T-helper 1 cell treated with Interleukin-12 subunit alpha and Interleukin-12 subunit beta and Interleukin-4 antibody, amounts not matched to agents 30 μg/mL and 1 μg/mL, for 36 hours (primary cell): ENCODE measurements at regions not wholly inside any gene's neighbourhood (a gene's known extent, or its start where the extent isn't known, plus 50 kb on each side); places are given as distances from the start of the nearest gene placed in this dataset.

Experiments
- H3K27ac Mint-ChIP-seq: one replicate; pipeline ENCODE4 v1.8.0; 2021; ENCODE audit warnings: mild to moderate bottlenecking, mixed read lengths
- H3K27me3 Mint-ChIP-seq: one replicate; pipeline ENCODE4 v1.8.0; 2021; ENCODE audit warnings: low read depth, mixed read lengths
- H3K36me3 Mint-ChIP-seq: one replicate; pipeline ENCODE4 v1.8.0; 2021; ENCODE audit warnings: low read depth, mixed read lengths
- H3K4me1 Mint-ChIP-seq: one replicate; pipeline ENCODE4 v1.8.0; 2021; ENCODE audit warnings: low read depth, mixed read lengths
- H3K4me3 Mint-ChIP-seq: one replicate; pipeline ENCODE4 v1.8.0; 2021; ENCODE audit warnings: mild to moderate bottlenecking, moderate library complexity, mixed read lengths
- H3K9me3 Mint-ChIP-seq: one replicate; pipeline ENCODE4 v1.8.0; 2021; ENCODE audit warnings: mixed read lengths

DNA sequence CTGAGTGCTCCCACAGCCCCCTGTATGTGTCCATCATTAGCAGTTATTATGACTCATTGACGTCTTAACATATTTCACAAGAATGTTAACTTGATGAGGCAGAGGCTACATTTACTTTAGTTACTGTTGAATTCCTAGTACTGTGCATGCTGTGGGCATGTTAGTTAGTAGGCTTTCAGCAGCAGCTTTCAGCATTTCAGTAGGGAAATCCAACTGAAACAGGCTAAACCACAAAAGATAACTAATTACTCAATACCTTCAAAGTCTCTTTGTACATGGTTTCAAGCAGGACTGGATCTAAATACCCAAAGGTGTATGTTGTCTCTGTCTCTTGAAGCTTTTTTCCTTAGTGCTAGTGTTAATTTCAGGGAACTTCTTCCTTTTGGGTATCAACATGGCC lies 229.9 kb upstream of the SUCLG2 start:
- peaks cover 7% of the 10 kb centered on the region for H3K9me3 Mint-ChIP-seq
- H3K4me3 Mint-ChIP-seq, result no peak overlapping the region
- no peak overlapping the region for H3K27ac Mint-ChIP-seq
- H3K27me3 Mint-ChIP-seq, result no peaks in the 10 kb centered on the region
- no peaks in the 10 kb centered on the region for H3K36me3 Mint-ChIP-seq
- H3K4me1 Mint-ChIP-seq, result no peaks in the 10 kb centered on the region

DNA sequence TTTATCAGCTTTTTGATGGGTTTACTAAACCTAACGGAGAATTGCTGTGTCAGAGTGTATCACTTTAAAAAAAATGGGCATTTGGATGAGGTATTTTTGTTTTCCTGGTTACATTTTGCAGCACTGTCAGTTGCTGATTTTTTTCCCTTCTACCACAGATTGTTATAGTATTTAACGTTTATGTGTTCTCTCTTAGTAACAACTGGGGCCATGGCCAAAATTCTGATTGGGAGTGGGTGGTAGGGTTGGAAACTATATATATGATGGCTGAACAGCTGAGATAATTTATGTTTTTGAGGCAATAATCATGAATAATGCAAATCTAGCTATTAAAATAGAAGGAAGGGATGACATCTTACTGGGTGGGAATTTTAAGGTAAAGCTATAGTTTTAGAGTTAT lies 229.4 kb upstream of the SUCLG2 start:
- Mint-ChIP-seq H3K4me1 (no peaks in the 10 kb centered on the region), H3K27me3 (no peaks in the 10 kb centered on the region), H3K36me3 (no peaks in the 10 kb centered on the region), H3K4me3 (no peak overlapping the region), H3K27ac (no peak overlapping the region), H3K9me3 (peaks cover 7% of the 10 kb centered on the region)

DNA sequence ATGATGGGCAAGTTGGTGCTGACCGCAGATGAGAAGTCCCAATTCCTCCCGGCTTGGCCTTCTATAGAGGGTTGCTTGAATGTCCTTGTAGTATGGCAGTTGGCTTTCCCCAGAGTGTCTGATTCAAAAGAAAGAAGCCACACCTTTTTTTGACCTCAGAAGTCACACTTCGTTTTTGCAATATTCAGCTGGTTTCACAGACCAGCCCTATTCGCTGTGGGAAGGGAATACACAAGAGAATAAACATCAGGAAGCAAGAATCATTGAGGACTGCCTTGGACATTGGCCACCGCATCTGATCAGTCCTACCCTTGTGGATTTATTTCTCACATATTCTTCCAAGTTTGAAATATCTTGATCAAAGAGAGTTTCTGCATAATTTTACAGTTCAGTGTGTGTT lies 228.6 kb upstream of the SUCLG2 start:
- no peak overlapping the region for H3K4me3 Mint-ChIP-seq
- H3K9me3 Mint-ChIP-seq, result peaks cover 7% of the 10 kb centered on the region
- H3K4me1 Mint-ChIP-seq, result no peaks in the 10 kb centered on the region
- no peaks in the 10 kb centered on the region for H3K36me3 Mint-ChIP-seq
- H3K27ac Mint-ChIP-seq, result no peak overlapping the region
- no peaks in the 10 kb centered on the region for H3K27me3 Mint-ChIP-seq

DNA sequence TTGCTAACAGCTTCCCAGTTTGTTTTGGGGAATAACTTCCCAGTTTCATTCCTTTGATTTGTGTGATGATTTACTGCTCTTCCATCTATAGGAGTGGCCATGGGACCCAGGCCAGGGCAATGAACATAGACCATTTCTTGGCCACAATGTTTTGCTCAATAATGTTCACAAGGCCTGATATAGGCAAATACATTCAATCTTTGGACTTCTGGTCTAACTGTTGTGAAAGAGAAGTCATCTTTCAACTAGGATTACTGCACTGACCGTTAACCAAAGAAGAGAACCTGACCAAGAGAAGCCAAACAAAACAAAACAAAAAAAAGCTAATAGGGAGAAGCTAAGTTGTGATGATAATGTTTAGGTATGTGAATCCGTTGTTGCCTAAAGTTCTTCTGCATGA lies 221.8 kb upstream of the SUCLG2 start:
- H3K4me1 Mint-ChIP-seq, result no peaks in the 10 kb centered on the region
- H3K36me3 Mint-ChIP-seq, result no peaks in the 10 kb centered on the region
- no peaks in the 10 kb centered on the region for H3K9me3 Mint-ChIP-seq
- no peak overlapping the region for H3K27ac Mint-ChIP-seq
- no peak overlapping the region for H3K4me3 Mint-ChIP-seq
- no peaks in the 10 kb centered on the region for H3K27me3 Mint-ChIP-seq

DNA sequence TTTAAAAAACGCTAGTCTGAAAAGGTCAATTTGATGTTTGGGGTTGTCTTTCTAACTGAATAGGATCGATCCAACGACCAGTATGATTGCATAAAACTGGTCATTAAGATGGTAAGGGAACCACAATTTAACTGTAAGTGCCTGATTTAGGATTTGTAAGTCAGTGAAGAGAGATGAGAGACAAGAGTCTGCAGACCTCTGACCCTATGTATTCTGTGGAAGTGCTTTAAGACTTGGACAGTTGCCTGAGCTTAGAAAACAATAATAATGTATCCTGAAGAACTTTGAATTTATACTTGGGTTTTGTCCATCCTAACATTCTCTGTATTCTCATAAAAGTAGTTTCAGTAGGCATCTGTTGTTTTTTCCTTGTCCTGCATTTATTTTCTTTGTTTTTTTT lies 221.4 kb upstream of the SUCLG2 start:
- H3K27me3 Mint-ChIP-seq, result no peaks in the 10 kb centered on the region
- H3K9me3 Mint-ChIP-seq, result no peaks in the 10 kb centered on the region
- no peak overlapping the region for H3K4me3 Mint-ChIP-seq
- no peaks in the 10 kb centered on the region for H3K4me1 Mint-ChIP-seq
- no peaks in the 10 kb centered on the region for H3K36me3 Mint-ChIP-seq
- no peak overlapping the region for H3K27ac Mint-ChIP-seq

DNA sequence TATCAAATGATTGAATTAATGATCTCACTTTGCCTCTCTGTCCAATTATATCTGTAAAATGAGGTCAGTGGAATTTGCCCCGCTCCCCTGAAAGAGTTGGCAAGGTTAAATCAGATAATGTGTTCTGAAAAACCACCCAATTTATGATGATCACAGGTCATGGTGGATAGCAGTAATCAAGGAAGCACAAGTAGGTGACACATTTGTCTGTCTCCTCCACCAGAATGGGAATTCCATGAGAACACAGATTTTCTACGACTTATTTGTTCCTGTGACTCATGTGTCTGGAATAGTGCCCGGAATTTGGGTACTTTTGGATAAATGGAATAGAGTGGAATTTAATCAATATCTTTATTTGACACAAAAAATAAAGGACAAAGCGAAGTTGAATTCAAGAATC lies 220.9 kb upstream of the SUCLG2 start:
- H3K27ac Mint-ChIP-seq, result no peak overlapping the region
- H3K27me3 Mint-ChIP-seq, result no peaks in the 10 kb centered on the region
- H3K4me3 Mint-ChIP-seq, result no peak overlapping the region
- H3K4me1 Mint-ChIP-seq, result no peaks in the 10 kb centered on the region
- H3K9me3 Mint-ChIP-seq, result no peaks in the 10 kb centered on the region
- no peaks in the 10 kb centered on the region for H3K36me3 Mint-ChIP-seq

DNA sequence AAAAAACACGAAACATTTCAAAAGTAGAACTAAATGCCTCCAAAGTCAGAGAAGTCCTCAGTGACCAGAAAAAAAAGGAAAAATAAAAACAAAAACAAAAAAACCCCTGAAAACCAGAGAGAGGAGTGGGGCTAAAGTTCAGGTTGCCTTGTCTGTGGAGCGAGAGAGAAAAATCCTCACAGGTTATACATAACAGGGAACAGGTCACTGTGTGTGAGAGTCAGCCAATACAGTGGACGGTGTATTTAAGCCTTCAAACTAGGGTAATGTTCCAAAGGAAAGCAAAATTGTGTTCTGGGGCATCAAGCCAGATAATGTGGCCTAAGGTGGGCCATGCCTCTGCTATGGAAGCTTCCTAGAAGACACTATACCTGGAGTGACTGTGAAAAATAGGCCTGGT lies 216.1 kb upstream of the SUCLG2 start:
- H3K27me3 Mint-ChIP-seq, result no peaks in the 10 kb centered on the region
- no peaks in the 10 kb centered on the region for H3K36me3 Mint-ChIP-seq
- peaks cover 4% of the 10 kb centered on the region for H3K9me3 Mint-ChIP-seq
- H3K4me3 Mint-ChIP-seq, result no peak overlapping the region
- no peaks in the 10 kb centered on the region for H3K4me1 Mint-ChIP-seq
- no peak overlapping the region for H3K27ac Mint-ChIP-seq

DNA sequence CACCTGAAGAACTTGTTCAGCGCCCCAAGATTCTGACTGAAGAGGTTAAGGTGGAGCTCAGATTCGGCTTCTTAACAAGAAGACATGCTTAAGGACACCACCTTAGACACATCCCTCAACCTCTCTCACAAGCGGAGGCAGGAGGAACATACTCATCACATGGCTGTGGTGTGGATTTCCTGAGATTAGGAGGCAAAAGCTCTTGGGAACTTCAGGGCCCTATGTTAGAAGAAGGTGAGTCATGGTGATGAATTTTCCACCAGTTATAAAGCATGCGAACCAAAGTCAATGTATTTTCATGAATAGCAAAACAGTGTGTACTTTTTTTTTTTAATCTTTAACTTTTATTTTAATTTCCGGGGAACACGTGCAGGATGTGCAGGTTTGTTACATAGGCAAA lies 212.2 kb upstream of the SUCLG2 start:
- no peak overlapping the region for H3K27ac Mint-ChIP-seq
- H3K36me3 Mint-ChIP-seq, result no peaks in the 10 kb centered on the region
- H3K4me1 Mint-ChIP-seq, result no peaks in the 10 kb centered on the region
- peaks cover 4% of the 10 kb centered on the region for H3K9me3 Mint-ChIP-seq
- H3K4me3 Mint-ChIP-seq, result no peak overlapping the region
- no peaks in the 10 kb centered on the region for H3K27me3 Mint-ChIP-seq

DNA sequence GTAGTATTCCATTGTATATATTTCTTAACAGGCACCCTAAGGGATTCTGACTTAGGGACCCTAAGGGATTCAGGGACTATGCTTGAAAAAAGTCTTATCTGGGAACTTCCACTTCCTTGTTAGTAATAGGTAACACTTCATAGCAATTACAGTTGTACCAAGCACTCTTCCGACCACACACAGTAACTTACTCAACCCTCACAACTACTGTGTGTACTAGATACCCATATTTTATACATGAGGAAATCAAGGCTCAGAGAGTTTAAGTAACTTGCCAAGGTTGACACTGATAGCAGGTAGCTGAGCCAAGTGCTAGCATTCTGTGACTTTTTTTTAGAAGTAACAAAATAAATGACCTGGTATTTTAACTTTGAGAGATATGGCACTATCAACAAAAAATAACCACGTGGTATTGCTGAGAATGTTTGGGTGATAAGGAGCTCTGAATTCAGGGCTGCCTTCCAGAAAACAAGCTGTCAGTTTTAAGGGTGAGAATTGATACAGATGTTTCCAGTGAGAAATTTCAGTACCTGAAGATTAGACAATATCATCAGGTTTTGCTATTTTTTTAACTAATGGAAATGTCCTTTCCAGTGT lies 210.3 kb upstream of the SUCLG2 start:
- Mint-ChIP-seq H3K27ac (no peak overlapping the region), H3K9me3 (peaks cover 4% of the 10 kb centered on the region), H3K36me3 (no peaks in the 10 kb centered on the region), H3K4me1 (no peaks in the 10 kb centered on the region), H3K4me3 (no peak overlapping the region), H3K27me3 (no peaks in the 10 kb centered on the region)

DNA sequence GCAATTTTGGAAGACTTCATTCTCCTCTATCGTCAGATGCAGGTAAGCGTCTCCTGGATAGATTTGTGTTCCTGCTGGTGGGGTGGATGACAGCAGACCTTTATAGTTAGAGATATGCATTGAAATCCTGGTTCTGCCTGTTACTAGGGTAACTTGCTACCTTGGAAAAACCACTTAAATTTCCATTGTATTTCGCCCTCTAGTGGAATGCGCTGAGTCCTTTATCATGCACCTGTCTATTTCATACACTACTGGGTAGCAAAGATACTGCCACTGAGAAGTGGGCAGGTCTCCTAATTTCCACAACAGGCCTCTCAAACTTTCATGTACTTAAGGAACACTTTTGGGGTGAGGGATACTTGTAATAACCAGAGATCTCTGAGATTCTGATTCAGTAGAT lies 209.5 kb upstream of the SUCLG2 start:
- peaks cover 4% of the 10 kb centered on the region for H3K9me3 Mint-ChIP-seq
- no peaks in the 10 kb centered on the region for H3K4me1 Mint-ChIP-seq
- H3K27me3 Mint-ChIP-seq, result no peaks in the 10 kb centered on the region
- no peak overlapping the region for H3K4me3 Mint-ChIP-seq
- no peaks in the 10 kb centered on the region for H3K36me3 Mint-ChIP-seq
- no peak overlapping the region for H3K27ac Mint-ChIP-seq

DNA sequence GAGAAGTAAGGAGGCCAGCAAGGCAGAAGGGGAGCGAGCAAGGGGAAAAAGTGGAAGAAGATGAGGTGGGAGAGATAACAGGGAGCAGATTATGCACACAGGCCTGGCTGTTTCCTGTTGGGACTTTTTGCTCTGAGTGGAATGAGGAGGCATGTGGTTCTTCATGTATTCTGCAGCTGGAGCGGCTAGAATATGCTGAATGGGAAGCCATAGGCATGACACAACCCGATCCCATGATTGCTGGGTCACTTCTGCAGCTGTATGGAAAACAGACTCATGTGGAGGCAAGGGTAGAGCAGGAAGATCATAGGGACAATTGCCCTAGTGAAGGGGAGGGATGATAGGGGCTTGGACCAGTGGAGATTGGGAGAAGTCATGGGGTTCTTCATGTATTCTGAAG lies 206.0 kb upstream of the SUCLG2 start:
- Mint-ChIP-seq H3K27me3 (no peaks in the 10 kb centered on the region), H3K4me3 (no peak overlapping the region), H3K27ac (no peak overlapping the region), H3K36me3 (no peaks in the 10 kb centered on the region), H3K9me3 (no peaks in the 10 kb centered on the region), H3K4me1 (no peaks in the 10 kb centered on the region)

DNA sequence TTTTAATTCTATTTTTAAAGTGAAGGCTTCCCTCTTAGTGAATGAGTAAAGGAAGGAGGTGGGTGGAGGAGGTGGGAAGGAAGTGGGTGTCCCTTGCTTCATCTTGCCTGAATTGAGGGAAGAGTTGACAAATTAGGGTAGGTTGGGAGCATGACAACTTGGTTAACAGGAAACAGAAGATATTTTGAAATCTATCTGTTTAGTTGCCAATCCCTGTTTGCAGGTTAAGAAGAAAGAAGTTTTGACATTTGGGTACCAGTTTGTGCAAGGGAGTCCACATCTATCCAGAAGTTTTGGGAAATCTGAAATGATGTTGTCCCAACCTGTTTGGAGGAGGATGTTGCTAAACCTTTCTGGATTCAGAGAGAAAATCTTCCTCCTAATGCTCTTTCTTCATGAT lies 204.1 kb upstream of the SUCLG2 start:
- H3K27me3 Mint-ChIP-seq, result no peaks in the 10 kb centered on the region
- no peak overlapping the region for H3K4me3 Mint-ChIP-seq
- no peaks in the 10 kb centered on the region for H3K4me1 Mint-ChIP-seq
- H3K9me3 Mint-ChIP-seq, result no peaks in the 10 kb centered on the region
- H3K27ac Mint-ChIP-seq, result no peak overlapping the region
- H3K36me3 Mint-ChIP-seq, result no peaks in the 10 kb centered on the region

DNA sequence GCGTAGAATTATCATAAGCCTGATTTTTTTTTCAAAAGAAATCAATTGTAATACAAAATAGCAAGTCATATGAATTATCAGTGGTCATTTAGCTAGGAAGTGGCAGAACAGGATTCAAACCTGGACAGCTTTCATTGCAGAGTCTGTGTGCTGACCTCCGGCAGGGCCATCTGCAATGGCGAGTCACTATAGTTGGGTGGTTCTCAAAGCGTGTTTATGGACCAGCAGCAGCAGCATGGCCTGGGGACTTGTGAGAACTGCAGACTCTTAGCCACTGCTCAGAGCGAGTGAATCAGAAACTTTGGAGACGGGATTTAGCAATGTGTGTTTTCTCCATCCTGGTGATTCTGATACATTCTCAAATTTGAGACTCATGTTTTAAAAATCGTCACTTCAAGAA lies 202.3 kb upstream of the SUCLG2 start:
- Mint-ChIP-seq H3K27me3 (no peaks in the 10 kb centered on the region), H3K4me1 (no peaks in the 10 kb centered on the region), H3K9me3 (no peaks in the 10 kb centered on the region)

DNA sequence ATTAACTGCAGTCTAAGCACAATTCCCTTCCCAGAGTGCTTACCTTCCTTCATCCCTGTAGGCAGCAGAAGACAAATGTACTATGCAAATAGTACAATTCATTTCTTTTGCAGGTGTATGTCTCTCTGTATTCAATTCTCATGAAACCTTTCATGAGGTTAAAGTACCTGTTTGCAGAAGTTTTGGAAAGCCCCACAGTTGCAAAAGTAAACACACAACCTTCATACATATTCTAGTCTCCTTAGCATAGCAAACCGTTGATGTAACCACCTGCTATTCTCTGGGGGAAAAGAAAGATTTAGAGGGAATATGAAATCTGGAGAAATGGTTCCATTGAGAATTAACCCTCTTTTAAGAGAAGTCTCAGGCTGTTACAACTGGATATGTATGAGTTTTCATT lies 200.3 kb upstream of the SUCLG2 start:
- Mint-ChIP-seq H3K9me3 (no peaks in the 10 kb centered on the region), H3K4me1 (no peaks in the 10 kb centered on the region), H3K27ac (no peak overlapping the region), H3K4me3 (no peak overlapping the region), H3K36me3 (no peaks in the 10 kb centered on the region), H3K27me3 (no peaks in the 10 kb centered on the region)

More for the DNA sequence above, 202.3 kb upstream of the SUCLG2 start:
- Mint-ChIP-seq H3K36me3 (no peaks in the 10 kb centered on the region), H3K4me3 (no peak overlapping the region), H3K27ac (no peak overlapping the region)

DNA sequence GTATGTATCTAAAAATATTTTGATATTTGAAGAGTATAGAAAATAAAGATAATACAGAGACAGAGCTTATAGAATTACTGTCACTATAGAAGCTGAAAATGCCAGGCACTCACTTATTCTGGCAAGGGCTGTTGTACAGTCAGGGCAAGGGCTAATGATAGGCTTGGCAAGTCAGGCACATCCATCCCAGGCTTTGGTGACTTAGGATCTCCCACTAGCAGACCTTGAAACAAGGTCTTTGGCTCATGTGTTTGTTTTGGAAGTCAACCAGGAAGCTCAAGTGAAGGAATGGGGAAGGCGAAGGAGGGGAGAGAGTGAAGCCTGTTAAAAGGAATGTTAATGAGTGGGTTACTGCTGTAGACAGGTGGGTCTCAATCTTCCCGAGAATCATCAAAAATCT lies 199.1 kb upstream of the SUCLG2 start:
- Mint-ChIP-seq H3K4me1 (no peaks in the 10 kb centered on the region), H3K27me3 (no peaks in the 10 kb centered on the region), H3K9me3 (no peaks in the 10 kb centered on the region), H3K27ac (no peak overlapping the region), H3K36me3 (no peaks in the 10 kb centered on the region), H3K4me3 (no peak overlapping the region)

DNA sequence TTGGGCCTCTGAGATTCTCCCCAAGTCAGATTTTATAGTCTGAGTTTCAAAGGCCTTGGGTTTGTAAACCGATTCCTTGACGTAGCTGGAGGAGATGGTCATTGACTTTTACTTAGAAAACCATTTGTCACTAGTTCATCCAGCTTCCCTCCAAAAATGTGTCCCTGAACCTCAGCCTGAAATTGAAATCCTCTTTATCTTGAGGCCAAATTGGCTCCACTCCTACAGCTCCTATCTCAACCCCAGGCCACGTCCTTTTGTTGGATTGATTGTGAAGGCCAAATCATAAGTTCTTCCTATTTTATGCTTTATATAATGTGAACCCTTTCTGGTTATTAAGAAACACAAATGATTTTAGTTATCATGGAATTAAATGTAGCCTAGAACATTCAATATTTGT lies 193.9 kb upstream of the SUCLG2 start:
- no peaks in the 10 kb centered on the region for H3K4me1 Mint-ChIP-seq
- H3K4me3 Mint-ChIP-seq, result no peak overlapping the region
- no peak overlapping the region for H3K27ac Mint-ChIP-seq
- no peaks in the 10 kb centered on the region for H3K27me3 Mint-ChIP-seq
- peaks cover 1% of the 10 kb centered on the region for H3K9me3 Mint-ChIP-seq
- H3K36me3 Mint-ChIP-seq, result no peaks in the 10 kb centered on the region
